ENCODE measurements at regions not wholly inside any gene's neighbourhood (a gene's known extent, or its start where the extent isn't known, plus 50 kb on each side); places are given as distances from the start of the nearest gene placed in this dataset.

DNA sequence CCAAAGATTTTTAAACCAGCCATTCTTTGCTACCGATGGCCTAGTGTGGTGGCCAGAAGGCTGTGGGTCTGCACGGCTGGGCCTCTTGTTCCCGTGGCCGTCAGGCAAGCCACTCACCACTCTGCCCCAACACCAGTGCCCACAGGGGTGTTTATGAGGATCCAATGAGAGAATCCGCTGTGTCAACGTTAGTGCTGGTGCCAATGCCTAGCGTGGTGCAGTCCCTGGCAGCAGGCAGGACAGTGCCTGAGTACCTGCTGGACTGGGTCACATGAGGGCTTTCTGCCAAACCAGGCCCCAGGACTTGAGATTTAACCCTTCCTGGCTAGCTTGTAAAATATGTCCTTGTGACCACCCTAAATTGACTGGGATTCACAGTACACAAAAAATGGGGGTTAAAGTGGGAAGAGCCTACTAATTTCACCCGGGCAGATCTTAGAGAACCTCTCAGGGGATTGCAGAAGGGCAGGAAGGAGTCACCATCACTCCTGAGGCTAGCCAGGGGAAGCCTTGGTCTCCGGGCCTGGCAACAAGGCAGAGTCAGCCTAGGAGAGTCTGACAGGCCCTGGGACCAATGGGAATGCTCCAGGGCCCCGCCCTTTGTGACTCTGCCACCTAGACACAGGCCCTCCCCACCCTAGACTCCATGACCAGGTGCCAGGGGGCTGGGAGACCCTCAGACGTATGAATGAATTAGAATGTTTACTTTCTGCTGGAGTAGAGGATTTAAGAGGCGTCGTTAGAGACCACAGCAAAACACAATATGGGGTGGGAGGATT, 63.2 kb upstream of the FSTL4 start:
- no peaks in the 10 kb centered on the region for H3K36me3 ChIP-seq
- no peak overlapping the region for H3K27ac ChIP-seq
- no peaks in the 10 kb centered on the region for H3K4me1 ChIP-seq (ENCODE audit: control insufficient read depth in 1 of 2, low read depth in 2 of 2)
- no peak for ATAC-seq (ENCODE audit: insufficient number of reproducible peaks, low FRiP score, low read depth)
- TF ChIP-seq, protein P1, sequence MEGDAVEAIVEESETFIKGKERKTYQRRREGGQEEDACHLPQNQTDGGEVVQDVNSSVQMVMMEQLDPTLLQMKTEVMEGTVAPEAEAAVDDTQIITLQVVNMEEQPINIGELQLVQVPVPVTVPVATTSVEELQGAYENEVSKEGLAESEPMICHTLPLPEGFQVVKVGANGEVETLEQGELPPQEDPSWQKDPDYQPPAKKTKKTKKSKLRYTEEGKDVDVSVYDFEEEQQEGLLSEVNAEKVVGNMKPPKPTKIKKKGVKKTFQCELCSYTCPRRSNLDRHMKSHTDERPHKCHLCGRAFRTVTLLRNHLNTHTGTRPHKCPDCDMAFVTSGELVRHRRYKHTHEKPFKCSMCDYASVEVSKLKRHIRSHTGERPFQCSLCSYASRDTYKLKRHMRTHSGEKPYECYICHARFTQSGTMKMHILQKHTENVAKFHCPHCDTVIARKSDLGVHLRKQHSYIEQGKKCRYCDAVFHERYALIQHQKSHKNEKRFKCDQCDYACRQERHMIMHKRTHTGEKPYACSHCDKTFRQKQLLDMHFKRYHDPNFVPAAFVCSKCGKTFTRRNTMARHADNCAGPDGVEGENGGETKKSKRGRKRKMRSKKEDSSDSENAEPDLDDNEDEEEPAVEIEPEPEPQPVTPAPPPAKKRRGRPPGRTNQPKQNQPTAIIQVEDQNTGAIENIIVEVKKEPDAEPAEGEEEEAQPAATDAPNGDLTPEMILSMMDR (IDR thresholded peaks at IDR 0.05): no peak
- DNase-seq (ENCODE audit: low spot score): no peak
- no peaks in the 10 kb centered on the region for H3K27me3 ChIP-seq (replicated peaks; ENCODE audit: insufficient read depth)
- H3K4me3 ChIP-seq: no peak overlapping the region
- H3K9me3 ChIP-seq: peaks cover 6% of the 10 kb centered on the region

GRCh38 chr5:133670336-133670735, 58.0 kb upstream of the FSTL4 start:
- Histone ChIP-seq H3K9me3 (peaks cover 6% of the 10 kb centered on the region), H3K4me1 (ENCODE audit: control insufficient read depth in 1 of 2, low read depth in 2 of 2) (no peaks in the 10 kb centered on the region), H3K36me3 (no peaks in the 10 kb centered on the region), H3K27ac (no peak overlapping the region), H3K27me3 (replicated peaks; ENCODE audit: insufficient read depth) (no peaks in the 10 kb centered on the region), H3K4me3 (no peak overlapping the region)
- DNase-seq (ENCODE audit: low spot score): no peak
- no peak for ATAC-seq (ENCODE audit: insufficient number of reproducible peaks, low FRiP score, low read depth)
- TF ChIP-seq, protein P1 (IDR thresholded peaks at IDR 0.05): no peak

- DNase-seq (ENCODE audit: low spot score): no peak
- H3K9me3 ChIP-seq: peaks cover 6% of the 10 kb centered on the region
- H3K27me3 ChIP-seq (replicated peaks; ENCODE audit: insufficient read depth): no peaks in the 10 kb centered on the region
- TF ChIP-seq, protein P1 (IDR thresholded peaks at IDR 0.05): no peak
- H3K27ac ChIP-seq: no peak overlapping the region
- H3K4me1 ChIP-seq (ENCODE audit: control insufficient read depth in 1 of 2, low read depth in 2 of 2): no peaks in the 10 kb centered on the region
- H3K36me3 ChIP-seq: no peaks in the 10 kb centered on the region
- ATAC-seq (ENCODE audit: insufficient number of reproducible peaks, low FRiP score, low read depth): no peak
- H3K4me3 ChIP-seq: no peak overlapping the region
Measured at GRCh38 chr5:133669472-133669871, 57.1 kb upstream of the FSTL4 start.

DNA sequence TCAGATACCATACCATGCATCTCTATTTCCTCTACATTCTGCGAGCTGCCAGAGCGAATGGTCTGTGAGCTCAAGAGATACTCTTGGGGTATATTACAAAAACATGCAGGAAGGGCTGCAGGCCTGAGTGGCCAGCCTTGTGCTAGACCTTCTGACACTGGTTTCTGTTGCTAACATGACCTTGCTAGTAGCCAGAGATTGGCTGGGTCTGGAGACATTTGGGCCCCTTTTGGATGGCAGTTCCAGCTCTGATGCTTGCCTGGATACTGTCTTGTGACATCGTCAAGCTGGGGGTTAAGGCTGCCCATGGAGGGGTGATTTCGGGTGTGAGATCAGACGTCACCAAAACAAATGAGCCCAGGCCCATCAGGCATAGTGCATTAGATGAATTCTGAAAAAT, 56.1 kb upstream of the FSTL4 start:
- no peak for ATAC-seq (ENCODE audit: insufficient number of reproducible peaks, low FRiP score, low read depth)
- H3K4me3 ChIP-seq: no peak overlapping the region
- H3K27ac ChIP-seq: no peak overlapping the region
- H3K27me3 ChIP-seq (replicated peaks; ENCODE audit: insufficient read depth): no peaks in the 10 kb centered on the region
- H3K4me1 ChIP-seq (ENCODE audit: control insufficient read depth in 1 of 2, low read depth in 2 of 2): no peaks in the 10 kb centered on the region
- H3K36me3 ChIP-seq: no peaks in the 10 kb centered on the region
- TF ChIP-seq, protein P1 (IDR thresholded peaks at IDR 0.05): no peak
- H3K9me3 ChIP-seq: peaks cover 6% of the 10 kb centered on the region
- DNase-seq (ENCODE audit: low spot score): no peak

- ATAC-seq (ENCODE audit: insufficient number of reproducible peaks, low FRiP score, low read depth): no peak
- Histone ChIP-seq H3K4me1 (ENCODE audit: control insufficient read depth in 1 of 2, low read depth in 2 of 2) (no peaks in the 10 kb centered on the region), H3K27me3 (replicated peaks; ENCODE audit: insufficient read depth) (no peaks in the 10 kb centered on the region), H3K36me3 (no peaks in the 10 kb centered on the region), H3K27ac (no peak overlapping the region), H3K9me3 (peaks cover 6% of the 10 kb centered on the region), H3K4me3 (no peak overlapping the region)
- TF ChIP-seq, protein P1 (IDR thresholded peaks at IDR 0.05): no peak
- no peak for DNase-seq (ENCODE audit: low spot score)
Measured at GRCh38 chr5:133667217-133667616, 54.9 kb upstream of the FSTL4 start.

Measured in thoracic aorta (tissue), 2 donors.